ENCODE measurements at regions not wholly inside any gene's neighbourhood (a gene's known extent, or its start where the extent isn't known, plus 50 kb on each side); places are given as distances from the start of the nearest gene placed in this dataset.

- Histone ChIP-seq H3K27me3 (no peaks in the 10 kb centered on the region), H3K9me3 (no peaks in the 10 kb centered on the region), H3K27ac (no peak overlapping the region), H3K36me3 (ENCODE audit: low read depth, missing control alignments) (no peaks in the 10 kb centered on the region), H3K4me1 (no peaks in the 10 kb centered on the region), H3K4me3 (no peak overlapping the region)
- intact Hi-C loops (cut with DNase I; ENCODE audit: low total_unique reads) = no loop called here
- TF ChIP-seq POLR2A (IDR thresholded peaks at IDR 0.05) (no peak), CTCF (IDR thresholded peaks at IDR 0.05) (no peak)
- no peak for DNase-seq
Measured at GRCh38 chrY:8036563-8036962, 1125.0 kb upstream of the AMELY start.

GRCh38 chrY:8035653-8036052 lies 1124.1 kb upstream of the AMELY start:
- H3K9me3 ChIP-seq = no peaks in the 10 kb centered on the region
- no peak overlapping the region for H3K27ac ChIP-seq
- no peak for DNase-seq
- 75 to 78% methylated on average over 2 of the region's 2 CpGs for WGBS, 2 donors
- no peak for TF ChIP-seq CTCF (IDR thresholded peaks at IDR 0.05)
- TF ChIP-seq POLR2A (IDR thresholded peaks at IDR 0.05) = no peak
- no peak overlapping the region for H3K4me3 ChIP-seq
- H3K27me3 ChIP-seq = no peaks in the 10 kb centered on the region
- H3K4me1 ChIP-seq = no peaks in the 10 kb centered on the region
- intact Hi-C loops (cut with DNase I; ENCODE audit: low total_unique reads) = no loop called here
- H3K36me3 ChIP-seq (ENCODE audit: low read depth, missing control alignments) = no peaks in the 10 kb centered on the region

GRCh38 chrY:8034673-8035072 lies 1123.1 kb upstream of the AMELY start:
- H3K27me3 ChIP-seq = no peaks in the 10 kb centered on the region
- DNase-seq = no peak
- intact Hi-C loops (cut with DNase I; ENCODE audit: low total_unique reads) = no loop called here
- 57 to 80% methylated on average over 1 to 2 of the region's 2 CpGs for WGBS, 2 donors
- no peak overlapping the region for H3K27ac ChIP-seq
- H3K4me3 ChIP-seq = no peak overlapping the region
- no peaks in the 10 kb centered on the region for H3K36me3 ChIP-seq (ENCODE audit: low read depth, missing control alignments)
- H3K4me1 ChIP-seq = no peaks in the 10 kb centered on the region
- no peak for TF ChIP-seq POLR2A (IDR thresholded peaks at IDR 0.05)
- TF ChIP-seq CTCF (IDR thresholded peaks at IDR 0.05) = no peak
- no peaks in the 10 kb centered on the region for H3K9me3 ChIP-seq

GRCh38 chrY:8033200-8033599 lies 1121.6 kb upstream of the AMELY start:
- no peaks in the 10 kb centered on the region for H3K27me3 ChIP-seq
- DNase-seq = no peak
- 66 to 74% methylated on average over 2 of the region's 2 CpGs for WGBS, 2 donors
- no peaks in the 10 kb centered on the region for H3K9me3 ChIP-seq
- intact Hi-C loops (cut with DNase I; ENCODE audit: low total_unique reads) = no loop called here
- H3K27ac ChIP-seq = no peak overlapping the region
- no peak overlapping the region for H3K4me3 ChIP-seq
- TF ChIP-seq CTCF (IDR thresholded peaks at IDR 0.05) (no peak), POLR2A (IDR thresholded peaks at IDR 0.05) (no peak)
- no peaks in the 10 kb centered on the region for H3K36me3 ChIP-seq (ENCODE audit: low read depth, missing control alignments)
- H3K4me1 ChIP-seq = no peaks in the 10 kb centered on the region

GRCh38 chrY:8020540-8020939 lies 1109.0 kb upstream of the AMELY start:
- TF ChIP-seq CTCF (IDR thresholded peaks at IDR 0.05) = no peak
- no peak for TF ChIP-seq POLR2A (IDR thresholded peaks at IDR 0.05)
- H3K36me3 ChIP-seq (ENCODE audit: low read depth, missing control alignments) = no peaks in the 10 kb centered on the region
- DNase-seq = no peak
- intact Hi-C loops (cut with DNase I; ENCODE audit: low total_unique reads) = no loop called here
- no peaks in the 10 kb centered on the region for H3K9me3 ChIP-seq
- no peaks in the 10 kb centered on the region for H3K27me3 ChIP-seq
- H3K4me1 ChIP-seq = no peaks in the 10 kb centered on the region
- H3K27ac ChIP-seq = no peak overlapping the region
- H3K4me3 ChIP-seq = no peak overlapping the region
- WGBS, 2 donors = 86 to 92% methylated on average over 1 of the region's 1 CpG
